ENCODE measurements at regions not wholly inside any gene's neighbourhood (a gene's known extent, or its start where the extent isn't known, plus 50 kb on each side); places are given as distances from the start of the nearest gene placed in this dataset.
"Not testable (repeated sequence)": the region's sequence is repeated elsewhere in the genome, so short reads cannot be mapped to it uniquely, and the experiment has no call there.

DNA sequence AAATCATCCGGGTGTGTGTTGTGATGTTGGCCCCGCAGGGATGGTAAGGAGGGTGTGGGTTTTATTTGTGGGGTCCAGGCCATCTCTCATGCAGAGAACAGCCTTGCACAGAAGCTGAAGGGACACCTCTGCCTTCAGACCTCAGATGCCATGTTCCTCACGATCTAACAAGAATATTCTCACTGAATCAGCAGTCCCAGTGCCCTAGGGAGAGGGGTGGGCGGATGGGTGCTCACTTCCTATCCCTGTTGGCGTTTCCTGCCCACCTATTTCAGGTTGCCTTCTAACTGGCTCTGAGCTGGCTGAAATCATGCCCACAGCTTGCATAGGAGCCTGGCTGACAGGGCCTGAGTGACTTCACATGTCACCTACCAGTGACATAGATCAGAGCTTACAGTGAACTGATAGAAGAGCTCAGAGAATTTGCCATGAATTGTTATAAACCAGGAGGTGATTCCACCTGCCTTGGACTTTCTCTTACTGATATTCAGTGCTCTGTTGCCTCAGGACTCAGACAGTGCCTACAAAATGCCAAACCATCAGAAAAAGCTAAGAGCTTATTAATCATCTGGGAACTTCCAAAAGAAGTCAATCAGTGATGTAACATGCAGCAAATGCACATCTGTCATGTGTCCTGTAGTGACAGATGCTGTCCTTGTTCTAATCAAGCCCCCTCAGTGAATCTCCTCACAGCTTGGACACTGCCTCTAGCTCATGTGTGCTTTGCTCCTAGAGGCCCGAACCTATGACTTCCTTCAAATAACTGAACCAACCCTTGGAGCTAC is 186.8 kb upstream of the ADRA1D start:
- TF ChIP-seq CTCF (IDR thresholded peaks at IDR 0.05; ENCODE audit: borderline replicate concordance, control extremely low read depth, extremely low read depth, insufficient read depth, missing control alignments), result no peak
- in situ Hi-C loops (cut with MboI; ENCODE audit: low sequenced_read_pairs, unreplicated experiment), result no loop called here
- DNase-seq (ENCODE audit: low spot score), result no peak

- in situ Hi-C loops (cut with MboI; ENCODE audit: low sequenced_read_pairs, unreplicated experiment), result no loop called here
- no peak for DNase-seq (ENCODE audit: low spot score)
- TF ChIP-seq CTCF (IDR thresholded peaks at IDR 0.05; ENCODE audit: borderline replicate concordance, control extremely low read depth, extremely low read depth, insufficient read depth, missing control alignments), result no peak
These were observed 186.1 kb upstream of the ADRA1D start for GRCh38 chr20:4435225-4435624.

GRCh38 chr20:4434681-4435080 is 185.6 kb upstream of the ADRA1D start:
- in situ Hi-C loops (cut with MboI; ENCODE audit: low sequenced_read_pairs, unreplicated experiment), result no loop called here
- no peak for TF ChIP-seq CTCF (IDR thresholded peaks at IDR 0.05; ENCODE audit: borderline replicate concordance, control extremely low read depth, extremely low read depth, insufficient read depth, missing control alignments)
- DNase-seq (ENCODE audit: low spot score), result no peak

GRCh38 chr20:4431446-4431845 is 182.4 kb upstream of the ADRA1D start:
- DNase-seq (ENCODE audit: low spot score), result no peak
- in situ Hi-C loops (cut with MboI; ENCODE audit: low sequenced_read_pairs, unreplicated experiment), result no loop called here

DNA sequence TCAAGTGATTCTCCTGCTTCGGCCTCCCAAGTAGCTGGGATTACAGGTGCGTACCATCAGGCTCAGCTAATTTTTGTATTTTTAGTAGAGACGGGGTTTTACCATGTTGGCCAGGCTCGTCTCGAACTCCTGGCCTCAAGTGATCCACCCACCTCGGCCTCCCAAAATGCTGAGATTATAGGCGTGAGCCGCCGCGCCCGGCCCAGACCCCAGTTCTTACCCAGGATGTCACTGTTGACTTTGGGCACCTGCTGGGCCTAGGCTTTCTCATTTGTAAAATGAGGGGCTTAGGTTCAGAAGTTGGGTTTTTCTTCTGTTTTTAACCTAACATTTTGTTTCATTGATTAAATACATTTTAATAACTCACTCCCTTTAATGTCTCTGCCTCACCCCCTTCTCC is 181.7 kb upstream of the ADRA1D start:
- in situ Hi-C loops (cut with MboI; ENCODE audit: low sequenced_read_pairs, unreplicated experiment), result not testable (repeated sequence)

More at GRCh38 chr20:4431446-4431845, 182.4 kb upstream of the ADRA1D start:
- TF ChIP-seq CTCF (IDR thresholded peaks at IDR 0.05; ENCODE audit: borderline replicate concordance, control extremely low read depth, extremely low read depth, insufficient read depth, missing control alignments), result no peak

DNA sequence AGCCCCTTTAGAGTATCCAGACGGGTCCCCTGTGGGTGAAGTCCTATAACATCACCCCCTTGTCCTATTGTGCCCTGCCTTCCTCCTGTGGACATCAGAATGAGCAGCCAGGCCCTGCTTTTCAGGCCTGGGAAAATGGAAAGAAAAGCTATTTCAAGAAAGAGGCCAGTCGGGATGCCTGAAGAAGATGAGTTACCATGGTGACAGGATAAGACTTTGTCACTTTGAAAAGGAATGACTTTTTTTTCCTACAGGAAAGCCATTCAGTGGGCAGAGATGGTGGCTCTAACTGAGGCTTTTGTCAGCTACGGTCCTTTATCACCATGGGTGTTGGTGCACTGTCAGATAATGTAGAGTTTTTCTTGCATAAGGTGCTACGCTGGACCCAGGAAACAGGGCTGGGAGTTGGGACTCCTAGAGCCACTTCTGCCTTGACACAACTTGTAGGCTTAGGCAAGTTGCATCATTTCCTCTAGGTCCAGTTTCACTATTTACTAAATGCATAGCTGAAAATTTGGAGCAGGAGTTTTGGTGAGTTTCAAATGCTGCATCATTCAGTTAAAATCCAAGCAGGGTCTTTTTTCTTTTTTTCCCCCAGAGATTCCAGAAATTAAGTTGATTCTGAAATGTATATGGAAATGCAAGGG is 179.0 kb upstream of the ADRA1D start:
- in situ Hi-C loops (cut with MboI; ENCODE audit: low sequenced_read_pairs, unreplicated experiment), result no loop called here
- no peak for DNase-seq (ENCODE audit: low spot score)
- no peak for TF ChIP-seq CTCF (IDR thresholded peaks at IDR 0.05; ENCODE audit: borderline replicate concordance, control extremely low read depth, extremely low read depth, insufficient read depth, missing control alignments)

More for the DNA sequence above, 181.7 kb upstream of the ADRA1D start:
- not testable (repeated sequence) for DNase-seq (ENCODE audit: low spot score)

GRCh38 chr20:4418141-4418540 is 169.1 kb upstream of the ADRA1D start:
- in situ Hi-C loops (cut with MboI; ENCODE audit: low sequenced_read_pairs, unreplicated experiment), result no loop called here
- no peak for DNase-seq (ENCODE audit: low spot score)

More at GRCh38 chr20:4418141-4418540, 169.1 kb upstream of the ADRA1D start:
- TF ChIP-seq CTCF (IDR thresholded peaks at IDR 0.05; ENCODE audit: borderline replicate concordance, control extremely low read depth, extremely low read depth, insufficient read depth, missing control alignments), result no peak

All from GM13976 (cell line).